NCI-H1436 treated with DMSO at 0.1 percent for 48 hours (cell line): ENCODE measurements at regions not wholly inside any gene's neighbourhood (a gene's known extent, or its start where the extent isn't known, plus 50 kb on each side); places are given as distances from the start of the nearest gene placed in this dataset.
"Not testable (repeated sequence)": the region's sequence is repeated elsewhere in the genome, so short reads cannot be mapped to it uniquely, and the experiment has no call there.

ENCODE experiments used
- DNase-seq: peaks from one replicate; lab custom pipeline; 2025; lab: John Stamatoyannopoulos, UW

GRCh38 chr1:187894349-187894748 is 1065.6 kb downstream of the PLA2G4A start:
- no peak for DNase-seq

GRCh38 chr1:187903223-187903622 is 1074.5 kb downstream of the PLA2G4A start:
- DNase-seq: no peak

GRCh38 chr1:187909382-187909781 is 1080.6 kb downstream of the PLA2G4A start:
- no peak for DNase-seq

GRCh38 chr1:187911820-187912219 is 1083.1 kb downstream of the PLA2G4A start:
- DNase-seq: no peak

DNA sequence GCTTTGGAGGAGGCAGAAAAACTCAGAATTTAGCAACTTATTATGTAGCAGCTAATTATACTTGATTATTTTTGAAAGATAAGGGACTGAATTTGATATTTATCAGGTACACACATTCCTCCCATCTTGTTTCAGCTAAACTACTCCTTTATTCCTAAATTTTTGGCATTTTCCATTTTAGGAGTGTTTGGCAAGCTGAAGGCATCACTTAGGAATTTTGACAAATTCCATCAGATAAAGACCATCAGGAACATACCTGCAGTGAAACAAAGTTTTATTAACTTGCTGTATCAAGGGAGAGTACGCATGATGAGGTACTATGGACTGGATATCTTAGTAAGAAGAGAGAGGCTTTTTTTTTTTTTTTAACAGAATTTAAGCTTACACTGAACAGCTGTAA is 1092.2 kb downstream of the PLA2G4A start:
- no peak for DNase-seq

GRCh38 chr1:187921426-187921825 is 1092.7 kb downstream of the PLA2G4A start:
- DNase-seq: no peak

GRCh38 chr1:187922255-187922654 is 1093.5 kb downstream of the PLA2G4A start:
- DNase-seq: no peak

DNA sequence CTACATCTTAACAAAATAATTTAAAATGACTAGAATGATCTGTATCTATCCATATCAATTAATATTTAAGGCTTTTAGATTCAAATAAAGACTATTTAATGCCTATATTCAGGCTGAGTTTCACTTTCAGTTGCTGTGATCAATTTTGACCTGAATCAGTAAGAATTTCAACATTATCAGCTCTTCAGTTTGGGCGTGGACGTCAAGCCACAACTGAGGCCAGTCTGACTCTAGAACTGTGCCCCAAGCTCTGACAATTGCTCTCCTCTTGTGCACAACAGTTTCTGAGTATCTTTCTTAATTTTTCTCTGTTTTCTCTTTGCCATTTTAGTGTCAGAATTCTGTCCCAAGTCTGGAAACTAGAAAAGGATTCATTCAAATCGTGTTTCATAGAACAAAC is 1095.5 kb downstream of the PLA2G4A start:
- no peak for DNase-seq

DNA sequence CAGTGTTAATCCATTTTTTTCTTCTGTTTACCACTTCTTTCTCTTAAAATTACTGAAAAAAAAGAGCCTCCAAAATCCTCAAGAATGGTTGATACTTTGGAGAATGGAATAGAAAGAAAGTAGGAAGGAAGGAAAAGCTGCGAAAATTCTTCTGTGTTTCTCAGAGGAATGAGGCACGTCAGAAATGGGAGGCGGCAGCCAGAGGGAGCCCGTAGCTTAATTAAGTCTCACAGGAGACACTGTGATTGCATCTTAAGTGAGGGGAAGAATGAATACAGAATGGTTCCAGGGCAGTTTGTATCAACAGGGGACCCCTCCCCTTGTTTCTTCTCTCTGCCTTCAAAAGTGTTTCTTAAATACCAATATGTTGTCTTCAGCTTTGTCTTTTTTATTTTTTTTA is 1099.5 kb downstream of the PLA2G4A start:
- DNase-seq: no peak

DNA sequence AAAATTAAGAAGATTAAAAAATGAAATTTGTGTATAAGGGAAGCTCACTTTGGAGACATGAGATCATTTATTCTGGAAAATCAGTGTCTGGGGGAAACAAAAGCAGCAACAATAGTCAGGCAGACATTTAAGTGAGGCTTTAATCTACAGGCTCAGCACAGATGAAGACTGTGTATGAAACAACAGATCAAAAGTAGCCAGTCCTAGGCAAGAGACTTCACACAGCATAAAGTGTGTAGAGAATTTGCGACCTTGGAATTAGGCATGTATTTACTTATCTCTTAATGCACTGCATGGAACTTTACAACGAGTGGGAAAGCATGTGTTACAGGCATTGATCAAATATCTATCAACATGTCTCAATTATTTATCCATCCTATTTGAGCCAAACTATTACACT is 1099.9 kb downstream of the PLA2G4A start:
- DNase-seq: no peak

DNA sequence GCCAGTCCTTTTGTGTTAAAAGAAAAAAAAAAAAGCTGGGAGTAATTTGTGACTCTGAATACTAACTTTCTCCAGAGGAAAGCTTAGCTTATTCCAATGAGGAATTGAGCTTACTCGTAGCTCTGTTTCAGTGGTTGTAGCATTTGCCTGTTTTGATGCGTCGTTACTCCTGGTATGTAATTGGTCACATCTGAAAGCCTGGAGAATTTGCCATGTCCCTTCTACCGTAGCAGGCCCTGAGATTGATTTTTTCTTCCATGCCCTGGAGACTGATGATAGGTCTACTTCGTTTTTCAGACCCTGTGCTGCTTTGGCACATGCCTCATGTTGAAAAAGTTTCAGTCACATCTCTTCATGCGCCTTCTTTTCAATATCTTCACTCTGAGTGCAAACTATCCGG is 1103.0 kb downstream of the PLA2G4A start:
- no peak for DNase-seq

- no peak for DNase-seq
Observed at GRCh38 chr1:187933562-187934419, 1105.0 kb downstream of the PLA2G4A start.

GRCh38 chr1:187936667-187937066 is 1107.9 kb downstream of the PLA2G4A start:
- DNase-seq: no peak

GRCh38 chr1:187938092-187938491 is 1109.3 kb downstream of the PLA2G4A start:
- no peak for DNase-seq

GRCh38 chr1:187942986-187943385 is 1114.2 kb downstream of the PLA2G4A start:
- no peak for DNase-seq

- DNase-seq: no peak
Observed at GRCh38 chr1:187943606-187944403, 1115.1 kb downstream of the PLA2G4A start.

DNA sequence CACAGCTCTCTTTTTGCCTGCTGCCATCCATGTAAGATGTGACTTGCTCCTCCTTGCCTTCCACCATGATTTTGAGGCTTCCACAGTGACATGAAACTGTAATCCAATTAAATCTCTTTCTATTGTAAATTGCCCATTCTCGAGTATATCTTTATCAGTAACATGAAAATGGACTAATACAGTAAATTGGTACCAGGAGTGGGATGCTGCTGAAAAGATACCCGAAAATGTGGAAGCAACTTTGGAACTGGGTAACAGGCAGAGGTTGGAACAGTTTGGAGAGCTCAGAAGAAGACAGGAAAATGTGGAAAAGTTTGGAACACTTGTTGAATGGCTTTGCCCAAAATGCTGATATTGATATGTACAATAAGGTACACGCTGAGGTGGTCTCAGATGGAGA is 1117.9 kb downstream of the PLA2G4A start:
- DNase-seq: not testable (repeated sequence)

DNA sequence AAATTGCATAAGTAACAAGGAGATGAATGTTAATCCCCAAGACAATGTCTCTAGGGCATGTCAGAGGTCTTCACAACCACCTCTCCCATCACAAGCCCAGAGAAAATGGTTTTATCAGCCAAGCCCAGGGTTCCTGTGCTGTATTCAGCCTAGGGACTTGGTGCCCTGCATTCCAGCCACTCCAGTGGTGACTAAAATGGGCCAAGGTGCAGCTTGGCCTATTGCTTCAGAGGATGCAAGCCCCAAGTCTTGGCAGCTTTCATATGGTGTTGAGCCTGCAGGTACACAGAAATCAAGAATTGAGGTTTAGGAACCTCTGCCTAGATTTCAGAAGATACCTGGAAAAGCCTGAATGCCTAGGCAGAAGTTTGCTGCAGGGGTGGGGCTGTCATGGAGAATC is 1118.6 kb downstream of the PLA2G4A start:
- no peak for DNase-seq

DNA sequence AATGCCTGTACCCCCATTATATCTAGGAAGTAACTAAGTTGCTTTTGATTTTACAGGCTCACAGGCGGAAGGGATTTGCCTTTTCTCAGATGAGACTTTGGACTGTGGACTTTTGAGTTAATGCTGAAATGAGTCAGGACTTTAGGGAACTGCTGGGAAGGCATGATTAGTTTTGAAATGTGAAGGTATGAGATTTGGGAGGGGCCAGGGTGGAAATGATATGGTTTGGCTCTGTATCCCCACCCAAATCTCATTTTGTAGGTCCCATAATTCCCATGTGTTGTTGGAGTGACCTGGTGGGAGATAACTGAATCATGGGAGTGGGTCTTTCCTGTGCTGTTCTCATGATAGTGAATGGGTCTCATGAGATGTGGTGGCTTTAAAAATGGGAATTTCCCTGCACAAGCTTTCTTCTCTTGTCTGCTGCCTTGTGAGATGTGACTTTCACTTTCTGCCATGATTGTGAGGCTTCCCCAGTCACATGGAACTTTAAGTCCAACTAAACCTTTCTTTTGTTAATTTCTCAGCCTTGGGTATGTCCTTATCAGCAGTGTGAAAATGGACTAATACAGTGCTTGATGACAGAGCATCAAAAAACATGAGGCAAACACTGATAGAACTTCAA is 1119.5 kb downstream of the PLA2G4A start:
- no peak for DNase-seq

GRCh38 chr1:187949567-187949966 is 1120.8 kb downstream of the PLA2G4A start:
- no peak for DNase-seq

GRCh38 chr1:187951817-187952216 is 1123.1 kb downstream of the PLA2G4A start:
- DNase-seq: no peak

DNA sequence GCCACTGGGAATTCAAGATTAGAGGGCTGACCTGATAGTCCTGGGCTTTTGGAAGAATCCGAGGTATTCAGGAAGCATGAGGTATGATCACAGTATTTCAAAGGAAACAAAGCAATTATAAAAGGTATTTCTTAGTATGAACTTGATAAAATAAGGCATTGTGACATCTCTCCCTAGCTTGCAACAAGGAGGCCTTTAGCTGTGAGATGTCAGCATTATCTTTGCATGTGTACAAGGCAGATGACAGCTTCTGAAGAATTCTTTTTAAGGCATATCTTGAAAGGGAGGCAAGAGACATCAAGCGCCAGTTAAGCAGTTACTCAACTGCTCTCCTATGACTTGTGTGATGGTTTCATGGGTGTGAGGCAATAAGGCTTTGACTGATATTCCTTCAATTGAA is 1123.7 kb downstream of the PLA2G4A start:
- no peak for DNase-seq

DNA sequence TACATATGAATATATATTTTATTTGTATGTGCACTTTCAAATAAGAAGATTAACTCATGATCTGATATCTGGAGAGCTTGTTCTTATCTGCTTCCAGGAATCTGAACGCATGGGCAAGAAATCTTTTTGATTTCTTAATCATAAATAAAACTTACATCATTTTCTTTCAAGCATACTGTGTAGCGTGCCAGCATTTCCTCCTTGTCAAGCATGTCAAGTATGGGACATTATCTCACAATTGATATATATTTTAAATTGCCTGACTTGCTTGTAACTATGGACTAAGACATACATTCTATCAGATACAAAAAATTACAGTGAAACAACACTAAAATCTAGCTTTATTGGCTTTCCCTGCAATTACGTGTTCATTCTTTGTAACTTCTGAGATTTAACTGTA is 1128.2 kb downstream of the PLA2G4A start:
- no peak for DNase-seq
